ENCODE measurements at regions not wholly inside any gene's neighbourhood (a gene's known extent, or its start where the extent isn't known, plus 50 kb on each side); places are given as distances from the start of the nearest gene placed in this dataset.

DNA sequence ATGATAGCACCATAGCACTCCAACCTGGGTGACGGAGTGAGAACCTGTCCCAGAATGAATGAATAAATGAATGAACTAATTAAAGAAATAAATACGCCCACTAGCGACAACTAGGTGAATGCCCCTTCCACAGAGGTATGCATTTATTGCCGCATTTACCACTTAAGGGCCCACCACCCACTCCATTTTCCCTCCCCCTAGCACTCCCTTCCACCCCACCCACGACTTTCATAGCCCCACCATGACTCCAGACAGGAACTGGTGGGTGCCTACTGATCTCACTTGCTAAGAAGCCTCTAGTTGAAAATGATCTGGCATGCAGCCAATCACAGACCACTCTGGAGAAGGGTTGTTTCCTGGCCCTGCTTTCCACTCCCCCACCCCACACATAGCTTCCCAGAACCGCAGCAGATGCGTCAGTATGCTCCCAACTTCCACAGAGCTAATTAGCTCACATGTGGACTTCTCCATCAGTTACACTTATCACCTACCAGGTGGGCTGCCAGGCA, 167.6 kb downstream of the WT1 start:
- no peak for DNase-seq (ENCODE audit: low spot score)

DNA sequence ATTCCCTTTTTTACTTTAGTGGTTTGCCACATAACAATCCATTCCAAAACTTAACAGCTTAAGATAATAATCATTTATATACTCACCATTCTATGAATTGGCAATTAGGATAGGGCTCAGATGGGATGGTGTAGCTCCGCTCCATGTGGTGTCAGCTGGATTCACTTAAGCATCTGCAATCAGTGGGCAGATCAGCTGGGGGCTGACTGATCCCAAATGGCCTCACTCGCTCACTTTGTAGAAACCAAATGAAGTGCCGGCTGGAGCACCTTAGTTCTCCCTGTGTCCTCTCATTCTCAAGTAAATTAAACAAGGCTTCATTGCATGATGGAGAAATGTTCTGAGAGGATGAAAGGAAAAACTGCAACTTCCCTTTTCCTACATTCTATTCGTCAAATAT, 161.4 kb downstream of the WT1 start:
- DNase-seq (ENCODE audit: low spot score): no peak

DNA sequence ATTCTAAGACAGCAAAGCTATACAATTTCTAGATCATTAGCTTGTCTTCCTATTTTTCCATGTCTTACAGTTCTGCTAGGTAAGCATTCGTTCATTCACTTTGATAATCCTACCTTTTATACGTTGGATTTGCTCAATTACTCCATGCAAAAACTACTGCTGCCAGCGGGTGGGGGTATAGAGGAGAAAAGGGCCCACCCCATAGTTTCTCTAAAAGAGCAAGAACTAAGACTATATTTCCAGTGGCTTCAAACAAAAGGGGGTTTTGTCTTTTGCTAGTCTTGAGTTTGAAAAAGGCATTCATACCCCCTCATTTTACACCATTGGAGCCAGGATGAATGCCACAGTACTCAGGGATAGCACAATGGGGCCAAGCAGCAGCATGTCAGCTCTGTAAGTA, 155.7 kb downstream of the WT1 start:
- no peak for DNase-seq (ENCODE audit: low spot score)

DNA sequence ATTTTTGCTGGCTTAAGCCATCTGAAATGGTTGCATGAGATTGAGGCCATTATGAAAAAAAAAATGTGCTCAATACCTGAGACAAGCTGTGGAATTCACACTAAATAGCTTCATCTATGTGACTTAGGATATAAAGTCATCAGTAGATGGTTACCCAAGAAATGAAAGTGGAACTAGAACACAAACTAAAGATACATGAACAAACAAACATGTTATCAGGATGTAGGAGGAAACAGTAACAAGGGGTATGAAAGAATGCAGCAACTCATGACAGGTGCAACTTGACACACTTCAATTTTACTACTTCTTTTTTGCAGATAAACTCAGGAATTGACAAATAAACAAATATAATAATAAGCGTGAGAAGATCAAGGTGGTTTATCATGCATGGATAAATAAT, 155.0 kb downstream of the WT1 start:
- DNase-seq (ENCODE audit: low spot score): no peak

DNA sequence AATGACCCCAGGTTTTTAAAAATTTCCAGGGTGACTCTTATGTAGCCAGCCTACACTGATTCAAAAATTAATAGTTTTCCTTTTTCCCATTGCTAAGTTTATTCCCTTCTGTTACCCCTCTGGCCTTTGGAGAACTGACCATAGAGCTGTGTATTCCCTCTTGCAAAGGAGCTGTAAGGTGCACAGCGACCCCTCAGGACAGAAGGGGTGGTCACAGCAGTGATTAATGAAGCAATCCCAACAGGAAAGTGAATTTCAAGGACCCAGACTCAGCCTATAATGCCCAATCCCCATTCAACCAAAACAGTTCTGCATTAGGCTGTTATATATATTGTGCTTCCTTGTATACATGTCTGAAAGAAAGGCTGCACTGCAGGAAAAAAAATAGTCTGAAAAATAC, 147.1 kb downstream of the WT1 start:
- no peak for DNase-seq (ENCODE audit: low spot score)

DNA sequence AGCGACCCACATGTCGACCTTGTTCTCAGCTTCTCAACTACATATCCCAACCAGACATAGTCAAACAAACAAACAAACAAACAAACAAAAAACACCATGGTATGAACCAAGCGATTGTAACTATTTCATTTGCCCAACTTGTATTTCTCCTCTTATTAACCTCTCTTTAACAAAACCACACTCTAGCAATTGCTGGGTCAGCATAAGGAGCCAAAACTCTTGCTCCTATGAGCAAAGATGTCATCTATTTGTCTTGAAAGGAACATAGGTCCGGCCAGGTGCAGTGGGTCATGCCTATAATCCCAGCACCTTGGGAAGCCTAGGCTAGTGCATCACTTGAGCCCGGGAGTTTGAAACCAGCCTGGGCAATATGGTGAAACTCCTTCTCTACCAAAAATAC, 145.6 kb downstream of the WT1 start:
- no peak for DNase-seq (ENCODE audit: low spot score)

DNA sequence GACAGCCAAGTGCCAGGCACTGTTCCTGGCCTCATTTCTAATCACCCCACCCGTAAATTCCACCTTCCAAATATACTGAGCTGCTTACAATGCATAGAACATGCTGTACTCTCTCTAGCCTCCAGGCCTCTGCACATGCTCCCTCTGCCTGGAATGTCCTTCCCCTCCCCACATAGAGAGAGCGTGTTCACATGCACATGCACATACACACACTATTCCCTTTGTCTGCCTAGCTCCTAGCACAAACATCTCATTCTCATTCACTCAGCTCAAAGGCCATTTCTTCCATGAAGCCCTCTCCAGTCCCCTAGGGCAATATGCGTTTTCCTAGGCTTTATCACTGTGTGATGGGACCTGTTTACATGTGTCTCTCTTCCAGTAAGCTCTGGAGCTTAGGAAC, 144.6 kb downstream of the WT1 start:
- no peak for DNase-seq (ENCODE audit: low spot score)

DNA sequence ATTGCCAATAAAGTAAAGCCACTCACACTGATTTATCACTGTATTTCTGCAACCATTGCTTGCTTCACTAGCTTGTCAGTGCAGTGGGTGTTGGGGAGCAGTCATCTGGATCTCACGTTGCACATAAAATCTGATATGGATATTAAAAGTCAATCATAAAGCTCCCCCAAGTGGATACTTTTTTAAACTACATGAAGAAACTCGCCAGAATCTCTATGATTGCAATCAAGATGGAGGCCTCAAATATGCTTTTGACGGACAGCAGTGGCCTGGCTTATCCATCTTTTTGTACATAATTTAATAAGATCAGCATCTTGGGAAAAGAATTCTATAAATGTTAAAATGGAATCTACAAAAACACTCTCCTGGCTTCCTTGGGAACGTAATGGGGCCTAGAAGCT, 137.7 kb downstream of the WT1 start:
- peak; percentile 37 for DNase-seq (ENCODE audit: low spot score)

DNA sequence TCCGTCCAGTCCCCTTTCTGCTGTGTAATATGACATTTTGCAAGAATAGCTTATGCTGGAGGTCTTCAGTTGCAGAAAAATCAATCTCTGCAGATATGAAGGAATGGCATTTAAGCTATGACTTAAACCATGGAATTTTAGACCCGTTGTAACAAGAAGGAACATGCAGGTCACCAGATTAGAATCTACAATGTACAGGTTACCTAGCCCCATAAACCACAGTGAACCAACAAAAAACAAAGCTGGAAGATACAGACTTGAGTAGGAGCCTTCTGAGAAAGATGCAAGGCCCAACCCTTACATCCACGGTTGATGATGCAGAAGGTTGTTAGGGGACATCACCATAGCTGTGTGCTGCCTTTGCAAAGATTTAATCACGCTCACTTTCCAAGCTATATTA, 132.5 kb downstream of the WT1 start:
- no peak for DNase-seq (ENCODE audit: low spot score)

DNA sequence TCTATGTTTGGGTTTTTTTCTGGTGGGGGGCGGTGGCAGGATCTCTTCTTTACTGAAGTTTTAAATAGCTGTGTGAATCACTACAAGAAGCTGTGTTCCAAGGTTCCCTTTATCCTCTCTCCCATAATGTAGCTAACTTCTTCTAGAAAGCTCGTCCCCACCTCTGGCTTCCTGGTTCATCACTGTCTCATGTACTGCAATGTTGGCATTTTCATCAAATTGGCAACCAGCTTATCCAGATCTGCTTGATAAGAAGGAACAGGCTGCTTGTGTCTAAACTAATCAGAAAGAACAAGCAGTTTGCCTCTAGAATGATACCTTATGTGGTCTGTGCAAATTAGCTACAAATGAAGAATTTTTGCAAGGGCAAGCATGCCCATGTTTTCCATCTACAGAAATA, 130.8 kb downstream of the WT1 start:
- no peak for DNase-seq (ENCODE audit: low spot score)

DNA sequence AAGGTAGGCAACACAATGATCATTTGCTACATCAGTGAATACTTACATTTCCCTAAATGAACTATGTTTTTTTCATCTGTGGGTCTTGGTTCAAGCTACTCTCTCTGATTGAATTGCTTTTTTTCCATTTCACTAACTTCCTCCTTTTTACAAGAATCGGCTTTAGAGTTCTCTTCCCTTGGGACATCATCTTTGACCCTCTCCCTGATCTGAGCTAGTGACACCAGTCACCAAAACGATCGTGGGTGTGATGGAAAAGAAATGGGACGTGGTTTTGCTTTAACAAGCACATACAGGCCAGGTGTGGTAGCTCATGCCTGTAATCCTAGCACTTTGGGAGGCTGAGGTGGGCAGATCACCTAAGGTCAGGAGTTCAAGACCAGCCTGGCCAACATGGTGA, 129.9 kb downstream of the WT1 start:
- no peak for DNase-seq (ENCODE audit: low spot score)

DNA sequence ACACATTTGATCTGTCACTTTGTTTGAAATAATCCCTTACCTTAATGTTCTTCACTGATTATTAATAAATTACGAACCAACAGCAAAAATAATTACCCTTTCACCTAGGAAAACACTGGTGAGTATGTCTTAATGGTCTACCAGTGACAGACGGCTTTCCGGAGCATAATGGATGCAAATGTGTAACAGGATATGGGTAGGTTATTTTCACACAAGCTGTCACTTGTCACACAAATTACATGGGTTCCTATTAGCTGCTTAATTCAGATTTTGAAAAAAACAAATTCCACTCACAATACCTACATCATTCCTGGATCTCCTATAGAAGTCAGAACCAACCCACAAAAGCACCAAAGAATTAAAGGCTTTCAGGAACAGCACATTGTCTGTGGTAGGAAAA, 127.9 kb downstream of the WT1 start:
- no peak for DNase-seq (ENCODE audit: low spot score)

DNA sequence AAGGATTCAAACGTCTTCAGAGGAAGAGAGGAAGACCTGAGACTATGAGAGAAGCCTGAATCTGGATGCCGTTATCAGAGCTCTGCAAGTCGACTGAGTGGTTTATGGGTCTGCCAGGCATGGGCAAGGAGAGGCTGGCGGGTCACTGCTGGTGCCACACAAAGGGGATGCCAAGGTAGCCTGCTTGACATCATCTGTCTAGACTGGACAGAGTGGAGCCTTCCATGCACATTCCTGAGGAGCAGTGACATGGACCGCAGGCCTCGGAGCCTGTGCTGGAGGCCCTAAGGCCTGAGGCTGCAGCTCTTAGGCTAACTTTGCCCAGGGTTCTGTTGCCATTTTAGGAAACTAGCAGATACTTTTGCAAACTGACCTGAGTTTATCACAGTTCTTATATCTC, 127.4 kb downstream of the WT1 start:
- DNase-seq (ENCODE audit: low spot score): no peak

DNA sequence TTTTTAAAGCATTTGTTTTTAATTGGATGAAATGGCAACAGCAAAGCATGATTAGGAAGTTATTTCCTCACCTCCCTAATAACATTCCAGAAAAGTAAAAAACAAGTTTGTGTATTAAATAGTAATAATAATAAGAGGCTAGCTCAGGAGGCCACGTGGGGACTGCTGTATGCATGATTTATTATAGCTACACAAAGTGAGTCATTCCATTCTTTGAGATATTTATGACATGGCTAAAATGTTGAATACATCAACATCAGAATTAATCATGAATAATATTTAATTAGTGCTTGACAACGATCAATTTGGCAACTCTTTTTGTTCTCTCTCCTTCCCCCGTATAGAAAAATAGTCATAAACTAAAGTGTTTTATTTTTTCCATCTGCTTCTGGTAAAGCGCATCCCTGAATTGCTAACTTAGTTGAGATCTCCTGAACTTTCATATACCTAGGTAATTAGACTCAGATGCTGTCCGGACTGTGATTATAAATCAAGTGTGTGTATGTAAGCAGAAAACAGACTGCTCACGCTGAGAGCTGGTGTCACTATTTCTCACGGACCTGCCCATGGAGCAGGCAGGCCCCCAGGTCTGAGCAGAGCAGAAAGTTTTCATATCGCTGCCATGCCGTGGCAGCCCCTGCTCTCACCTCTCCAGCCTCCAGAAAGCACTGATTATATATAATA, 125.7 kb downstream of the WT1 start:
- no peak for DNase-seq (ENCODE audit: low spot score)

DNA sequence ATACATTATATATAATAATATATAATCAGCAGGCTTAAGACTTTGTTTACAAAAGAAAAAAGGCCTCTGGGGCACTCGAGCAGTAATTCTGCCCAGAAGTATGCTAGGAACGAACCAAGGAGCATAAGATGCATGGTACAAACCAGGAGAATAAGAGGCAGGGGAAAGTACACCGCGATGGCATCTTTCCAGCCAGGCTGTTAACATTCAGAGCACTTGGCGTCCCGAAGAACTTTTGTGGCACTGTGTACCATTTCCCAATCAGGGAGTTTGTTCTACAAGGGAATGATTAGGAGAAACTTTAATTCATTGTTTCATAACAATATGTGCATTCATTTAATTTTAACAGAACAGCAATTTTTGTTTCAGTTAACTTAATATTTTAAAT, 125.1 kb downstream of the WT1 start:
- no peak for DNase-seq (ENCODE audit: low spot score)

DNA sequence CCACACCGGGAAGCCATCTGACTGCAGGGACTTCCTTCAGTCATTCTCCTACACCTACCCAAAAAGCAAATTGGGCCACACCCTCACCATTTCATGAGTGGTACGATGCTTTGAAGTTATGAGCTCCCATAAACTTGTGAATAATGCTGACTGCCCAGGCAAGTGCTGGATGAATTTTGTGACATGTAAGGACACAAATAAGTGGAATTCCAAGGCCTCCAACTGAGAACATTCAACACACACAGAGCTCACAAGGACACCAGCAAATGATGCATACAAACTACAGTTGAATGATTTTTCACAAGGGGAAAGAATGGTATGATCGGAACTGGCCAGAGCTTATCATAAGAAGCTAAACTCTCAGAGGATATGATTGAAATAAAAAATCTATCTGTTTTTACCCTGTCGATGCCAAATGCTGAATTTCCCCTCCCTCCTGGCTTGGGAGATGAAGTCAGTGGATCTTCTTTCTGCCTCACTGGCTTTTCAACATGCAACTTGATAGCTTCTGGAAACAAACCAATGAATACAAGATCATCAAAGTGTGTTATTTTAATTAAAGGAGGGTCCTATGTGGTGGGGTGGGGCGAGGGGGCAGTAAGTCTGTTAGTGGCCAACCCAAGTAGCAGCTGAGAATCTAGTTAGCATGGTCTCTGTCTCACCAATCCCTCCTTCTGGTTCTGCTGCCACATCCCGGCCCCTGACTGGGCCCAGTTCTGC, 123.8 kb downstream of the WT1 start:
- no peak for DNase-seq (ENCODE audit: low spot score)

DNA sequence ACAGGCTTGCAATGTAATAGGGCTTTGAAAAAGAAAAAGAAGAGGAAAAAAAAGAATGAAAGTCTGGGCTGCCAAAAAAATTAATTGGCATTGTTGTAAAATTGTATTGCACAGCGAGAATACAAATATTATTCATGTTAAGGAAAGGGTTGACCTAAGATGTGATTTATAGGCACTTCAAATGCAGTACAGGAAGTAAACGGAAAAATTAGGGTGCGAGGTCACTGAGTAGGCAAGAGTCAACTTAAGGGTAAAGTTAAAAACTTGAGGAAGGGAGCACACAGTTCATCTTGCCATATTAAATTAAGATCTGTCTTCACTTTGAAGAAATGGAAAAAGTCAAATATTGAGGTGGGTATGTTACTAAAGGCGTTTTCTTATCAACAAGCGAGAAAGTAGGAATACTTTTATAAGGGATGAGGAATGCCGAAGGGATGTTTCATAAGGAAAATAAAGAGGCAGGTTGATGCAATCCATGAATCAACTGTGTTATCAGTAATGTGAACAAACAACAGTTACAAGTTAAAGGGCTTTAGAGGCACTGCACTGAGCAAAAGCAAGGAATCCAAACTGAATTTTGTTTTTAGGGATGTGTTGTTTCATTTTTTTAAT, 123.0 kb downstream of the WT1 start:
- peak; percentile 63 for DNase-seq (ENCODE audit: low spot score)

DNA sequence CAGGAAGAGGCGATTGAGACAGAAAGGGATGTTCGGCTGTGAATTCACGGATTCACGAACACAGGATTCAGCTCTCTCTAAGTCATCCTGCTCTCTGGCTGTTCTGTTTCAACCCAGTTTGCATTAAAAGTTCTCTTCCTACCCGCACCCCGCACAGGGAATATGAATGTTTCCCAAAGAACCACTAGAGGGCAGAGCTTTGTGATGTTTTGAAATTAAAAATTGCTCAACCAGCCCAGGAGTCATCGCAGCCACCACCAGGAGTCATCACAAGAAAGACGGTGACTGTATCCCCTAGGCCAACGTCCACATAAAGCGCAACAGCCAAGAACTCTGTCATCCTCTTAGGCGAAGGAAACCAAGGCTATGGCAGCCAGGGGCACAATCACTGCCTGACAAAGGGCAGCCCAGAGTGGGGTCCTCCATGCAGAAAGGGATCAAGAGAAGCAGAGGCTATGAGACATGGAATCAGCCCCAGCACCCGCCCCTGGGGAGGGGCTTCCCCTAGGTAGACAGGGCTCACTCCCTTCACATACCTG, 122.4 kb downstream of the WT1 start:
- DNase-seq (ENCODE audit: low spot score): peak; percentile 67

DNA sequence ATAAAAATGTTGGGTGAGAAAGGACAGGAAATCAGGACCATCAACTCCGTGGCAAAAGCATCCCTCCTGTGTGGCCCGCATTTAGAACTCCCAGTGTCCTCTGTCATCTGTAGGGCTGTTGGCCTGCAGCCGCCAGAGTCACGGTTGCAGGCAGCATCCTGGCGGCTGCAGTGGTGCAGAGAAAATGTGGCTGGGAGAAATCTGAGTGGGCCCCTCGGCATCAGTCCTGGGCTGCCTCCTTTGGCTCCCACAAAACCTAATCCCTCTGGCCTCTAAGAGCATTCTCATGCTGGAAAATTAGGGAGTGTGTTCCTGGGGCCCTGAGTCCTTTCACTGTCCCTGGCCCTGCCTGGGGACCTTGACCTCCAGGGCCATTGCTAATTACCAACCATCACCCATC, 121.9 kb downstream of the WT1 start:
- DNase-seq (ENCODE audit: low spot score): no peak

DNA sequence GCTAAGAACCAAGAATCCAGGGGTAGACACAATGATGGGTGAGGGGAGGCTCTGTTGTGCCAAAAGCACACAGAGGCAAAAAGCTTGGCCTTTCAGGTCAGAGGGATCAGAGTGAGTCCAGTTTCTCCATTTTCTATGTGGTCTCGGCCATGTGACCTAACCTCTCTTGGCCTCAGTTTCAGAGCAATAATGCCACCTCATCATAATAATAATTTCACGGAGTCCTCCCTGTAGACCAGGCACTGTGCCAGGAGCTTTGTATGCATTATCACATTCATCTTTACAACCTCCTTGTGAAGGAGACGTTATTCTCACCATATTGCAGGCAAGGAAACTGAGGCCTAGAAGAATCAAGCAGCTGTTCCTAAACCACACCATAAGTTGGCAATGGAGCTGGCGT, 120.2 kb downstream of the WT1 start:
- DNase-seq (ENCODE audit: low spot score): no peak

DNA sequence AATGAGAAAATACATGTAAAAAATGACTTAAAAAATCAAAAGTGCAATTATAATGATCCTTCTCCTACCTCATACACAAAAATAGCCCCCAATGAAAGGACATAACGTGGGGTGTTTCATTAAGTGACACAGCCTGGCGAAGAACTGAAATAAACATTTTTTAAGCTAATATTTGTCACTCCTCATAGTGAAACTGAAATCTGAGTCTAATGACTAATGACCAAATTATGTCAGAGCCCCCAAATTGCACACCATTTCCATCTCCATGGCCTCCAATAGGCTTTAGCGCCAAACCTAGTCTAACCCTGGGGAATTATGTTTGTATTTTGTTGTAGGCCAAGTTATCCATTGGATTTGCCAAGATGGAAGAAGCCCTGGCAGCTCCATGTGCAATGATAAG, 119.1 kb downstream of the WT1 start:
- DNase-seq (ENCODE audit: low spot score): no peak

DNA sequence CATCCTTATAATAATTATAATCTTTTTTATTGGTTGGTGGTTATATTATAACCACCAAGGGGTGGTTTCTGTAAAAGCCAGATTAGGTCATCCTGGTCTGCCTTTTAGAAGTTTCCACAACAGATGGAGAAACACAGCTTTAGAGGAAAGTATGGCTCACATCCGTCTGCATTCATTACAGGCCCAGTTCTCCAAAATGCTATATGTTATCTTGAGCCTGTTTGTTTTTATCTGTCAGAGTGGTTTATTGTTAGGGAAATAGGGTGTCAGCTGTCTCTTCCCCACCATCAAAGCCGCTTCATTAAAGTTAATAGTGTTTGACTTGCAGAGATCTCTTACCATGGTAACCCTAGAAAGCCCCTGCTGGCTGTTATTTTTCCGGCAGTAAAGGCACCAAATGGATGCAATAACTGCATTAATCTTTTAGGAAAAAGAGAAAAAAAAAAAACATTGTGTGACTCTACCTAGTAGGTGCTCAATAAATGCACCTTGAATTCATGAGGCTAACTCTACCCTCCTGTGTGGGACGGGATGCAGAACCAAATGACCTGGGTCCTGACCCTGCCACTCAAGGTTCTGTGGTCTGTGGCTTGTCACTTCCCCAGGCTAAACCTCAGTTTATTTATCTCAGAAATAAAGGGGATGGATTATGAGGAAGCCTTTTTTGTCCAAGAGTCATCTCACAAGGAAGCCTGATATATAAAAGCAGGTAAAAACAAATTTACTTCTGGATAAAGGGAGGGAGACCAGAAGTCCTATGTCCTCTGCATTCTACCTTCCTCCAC, 118.3 kb downstream of the WT1 start:
- no peak for DNase-seq (ENCODE audit: low spot score)
